ENCODE measurements at regions not wholly inside any gene's neighbourhood (a gene's known extent, or its start where the extent isn't known, plus 50 kb on each side); places are given as distances from the start of the nearest gene placed in this dataset.
A peak's percentile ranks its signal among the peaks of the same experiment; 100 is the strongest.

DNA sequence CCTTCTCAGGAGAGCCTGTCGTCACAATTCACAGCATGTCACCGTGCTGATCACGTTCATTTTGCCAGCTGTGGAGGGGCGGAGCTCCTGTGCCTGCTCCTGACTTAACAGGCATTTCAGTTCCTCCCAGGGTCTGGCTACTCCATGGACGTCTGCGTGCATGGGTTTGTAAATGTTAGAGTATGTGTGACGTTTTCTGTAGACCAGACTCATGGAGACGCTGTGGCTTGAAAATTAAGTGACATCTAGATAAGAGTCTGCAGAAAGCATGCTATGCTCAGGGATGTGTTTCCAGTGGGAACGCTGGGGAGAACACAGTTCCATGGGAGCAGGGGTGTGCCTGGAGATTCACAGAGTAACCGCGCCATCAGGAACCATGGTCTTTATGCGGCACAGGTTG is 804.0 kb downstream of the TBC1D22A start:
- DNase-seq (ENCODE audit: low spot score), result no peak

DNA sequence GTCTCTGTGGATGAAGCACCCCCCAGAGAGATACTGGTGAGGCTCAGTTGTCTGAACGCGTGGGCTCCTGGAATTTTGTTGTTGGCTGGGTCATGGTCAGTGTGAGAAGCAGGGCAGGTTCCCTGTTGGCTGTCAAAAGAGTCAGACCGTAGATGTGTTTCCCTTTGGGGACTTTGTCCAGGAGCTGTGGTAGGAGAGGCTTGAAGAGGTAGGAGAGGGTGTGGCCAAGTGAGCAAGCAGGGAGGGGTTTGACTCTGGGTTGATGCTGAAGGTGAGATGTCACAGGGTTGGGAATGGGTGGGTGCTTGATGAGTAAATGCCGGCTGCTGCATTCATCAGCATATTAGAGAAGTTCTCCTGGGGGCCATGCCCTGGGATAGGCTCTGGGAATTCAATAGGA is 803.2 kb downstream of the TBC1D22A start:
- no peak for DNase-seq (ENCODE audit: low spot score)

DNA sequence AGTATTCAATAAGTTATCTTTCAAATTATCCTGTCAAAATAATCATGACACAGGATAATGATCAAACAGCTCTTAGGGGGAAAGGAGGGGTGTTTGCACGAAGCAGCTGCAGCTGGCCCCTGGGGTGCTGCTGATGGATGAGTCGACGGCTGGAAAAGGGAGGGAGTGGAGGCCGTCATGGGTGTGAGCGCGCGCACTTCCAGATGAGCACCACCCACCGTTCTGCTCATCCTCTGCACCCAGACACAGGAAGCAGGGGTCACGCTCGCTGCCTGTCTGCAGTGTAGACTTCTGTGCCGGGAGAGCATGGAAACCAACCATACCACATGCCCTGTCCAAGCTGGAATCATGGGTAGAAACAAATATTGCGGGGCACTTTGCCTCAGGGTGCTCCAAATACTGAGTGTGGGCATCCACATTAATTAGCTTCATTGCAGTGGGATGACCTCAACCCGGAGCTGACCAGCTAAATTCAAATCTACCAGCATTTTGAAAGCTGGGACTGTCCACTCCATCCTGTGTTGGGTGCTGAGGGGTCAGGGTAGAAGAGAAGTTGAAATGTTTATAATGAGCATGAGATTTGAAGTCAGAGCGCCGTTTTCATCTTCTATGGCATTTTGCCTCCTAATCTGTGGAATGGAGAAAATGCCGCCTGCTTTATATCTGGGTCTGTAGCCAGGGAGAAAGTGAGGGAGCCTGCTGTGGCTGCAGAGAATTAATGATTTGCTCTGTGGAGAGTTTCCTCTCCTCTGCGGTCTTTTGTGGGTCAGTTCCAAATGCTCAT is 802.4 kb downstream of the TBC1D22A start:
- DNase-seq (ENCODE audit: low spot score), result no peak

DNA sequence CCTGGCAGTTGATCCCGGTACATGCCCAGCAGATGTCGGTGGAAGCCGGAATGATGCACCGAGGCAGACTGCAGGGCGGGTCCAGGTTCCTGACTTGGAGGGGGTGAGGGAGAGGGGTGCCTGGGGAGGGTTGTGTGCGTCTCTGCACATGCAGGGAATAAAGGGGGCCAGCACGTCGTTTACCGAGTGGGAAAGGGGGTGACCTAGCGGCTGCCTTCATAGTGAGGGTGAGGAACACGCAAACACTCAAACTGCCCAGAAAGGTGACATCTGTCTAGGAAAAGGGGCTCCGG is 801.7 kb downstream of the TBC1D22A start:
- DNase-seq (ENCODE audit: low spot score), result no peak

DNA sequence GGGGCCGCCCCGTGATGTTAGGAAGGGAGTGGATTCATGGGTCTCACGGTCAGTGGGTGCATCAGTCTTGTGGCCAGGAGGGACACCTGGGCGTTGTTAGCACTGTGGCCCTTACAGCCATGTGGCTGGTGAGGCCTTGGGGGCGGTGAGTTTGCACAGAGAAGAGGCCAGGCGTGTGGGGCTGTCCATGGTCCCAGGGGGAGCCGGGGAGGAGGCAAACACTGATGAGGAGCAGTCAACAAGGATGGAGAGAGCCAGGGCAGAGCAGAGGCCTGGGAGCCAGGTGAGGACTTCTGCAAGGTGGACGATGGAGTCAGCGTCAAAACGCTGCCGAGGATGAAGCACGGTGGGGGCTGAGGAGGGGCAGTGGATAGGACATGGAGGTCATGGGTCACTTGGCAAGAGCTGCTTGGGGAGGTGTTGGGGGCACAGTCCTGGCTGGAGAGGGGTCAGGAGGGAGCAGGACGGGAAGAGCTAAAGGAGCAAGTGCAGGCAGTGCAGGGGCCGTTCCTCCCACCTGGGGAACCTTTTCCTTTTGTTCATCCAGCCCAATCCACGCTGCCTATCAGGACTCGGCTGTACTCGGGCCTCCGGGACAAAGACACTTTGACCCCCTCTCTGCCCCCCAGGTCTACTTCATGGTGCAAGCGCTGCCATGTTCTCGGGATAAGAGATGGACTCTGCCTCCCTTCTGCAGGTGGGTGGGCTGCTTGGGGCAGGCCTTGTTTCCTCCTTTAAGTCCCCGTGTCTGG is 801.1 kb downstream of the TBC1D22A start:
- DNase-seq (ENCODE audit: low spot score), result no peak

DNA sequence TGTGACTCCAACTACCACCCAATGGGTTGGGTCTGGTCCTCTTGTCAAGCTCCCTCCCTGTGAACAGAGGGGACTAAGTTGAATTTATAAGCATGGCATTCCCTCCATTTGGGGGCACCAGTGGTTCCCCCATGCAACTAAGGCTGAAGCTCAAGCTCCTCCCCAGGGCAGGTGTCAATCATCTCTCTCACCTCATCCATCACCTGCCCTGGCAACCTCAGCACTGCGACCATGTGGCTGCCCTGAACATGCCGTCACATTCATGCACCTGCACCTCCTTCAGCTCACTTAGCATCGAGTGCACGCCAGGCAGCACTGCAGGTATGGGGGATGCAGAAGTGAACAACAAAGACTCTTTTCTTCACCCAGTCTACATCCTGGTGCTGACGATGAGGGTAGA is 799.3 kb downstream of the TBC1D22A start:
- DNase-seq (ENCODE audit: low spot score), result no peak

DNA sequence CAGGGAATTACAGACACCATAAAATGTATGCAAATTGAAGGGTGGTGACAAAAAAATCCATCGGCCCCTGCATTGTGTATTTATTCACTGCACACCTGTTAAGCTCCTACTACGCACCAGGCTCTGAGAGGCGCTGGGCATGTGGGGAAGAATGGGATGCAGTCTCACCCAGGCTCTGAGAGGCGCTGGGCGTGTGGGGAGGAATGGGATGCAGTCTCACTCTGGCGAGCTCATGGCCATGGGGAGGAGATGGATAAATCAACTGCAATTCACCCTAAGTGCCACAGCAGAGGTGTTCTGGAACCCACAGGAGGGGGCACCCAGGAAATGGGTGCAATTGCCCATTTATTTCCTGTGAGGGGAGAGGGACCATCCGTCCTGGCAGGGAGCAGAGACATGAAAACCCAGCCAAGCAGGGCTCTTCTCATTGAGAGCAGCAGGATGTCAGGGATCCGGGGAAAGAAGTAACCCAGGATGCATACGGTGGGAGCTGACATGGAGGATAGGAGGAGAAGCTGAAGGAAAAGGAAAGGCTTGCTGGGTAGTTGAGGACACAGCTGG is 798.7 kb downstream of the TBC1D22A start:
- no peak for DNase-seq (ENCODE audit: low spot score)

DNA sequence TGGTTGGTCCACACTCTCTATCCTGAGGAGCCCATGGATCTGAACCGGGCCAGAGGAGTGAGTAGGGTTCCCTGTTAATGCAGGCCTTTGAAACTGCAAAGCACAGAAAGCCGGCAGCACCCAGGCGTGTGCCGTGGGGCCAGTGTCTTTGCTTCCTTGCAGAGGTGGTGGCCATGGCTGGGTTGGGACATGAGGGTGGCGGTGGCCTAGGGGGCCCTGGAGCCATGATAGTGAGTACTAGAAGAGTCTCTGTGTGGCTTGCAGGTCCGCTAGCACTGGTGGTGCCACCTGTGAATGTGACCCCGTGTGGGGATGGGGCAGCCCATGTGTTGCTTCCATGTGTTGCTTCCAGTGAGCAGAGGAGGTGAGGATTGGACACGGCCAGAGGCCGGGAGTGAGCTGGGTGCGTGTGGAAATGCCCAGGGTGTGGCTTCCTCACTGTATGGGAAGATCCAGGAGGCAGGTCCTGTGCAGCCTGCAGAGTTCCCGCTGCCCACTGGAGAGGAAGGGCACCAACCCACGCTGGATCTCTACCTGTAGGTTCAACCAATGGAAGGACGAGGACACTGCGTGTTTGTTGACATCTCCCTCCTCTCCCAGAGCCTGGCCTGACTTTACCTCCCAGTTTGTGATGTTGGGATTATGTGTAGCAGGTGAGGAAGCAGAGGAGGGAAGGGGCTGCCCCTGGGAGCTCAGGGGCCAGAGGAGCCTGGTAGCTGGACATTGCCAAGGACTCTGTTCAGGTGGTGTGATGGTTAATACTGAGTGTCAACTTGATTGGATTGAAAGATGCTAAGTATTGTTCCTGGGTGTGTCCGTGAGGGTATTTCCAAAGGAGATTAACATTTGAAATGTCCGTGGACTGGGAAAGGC is 796.6 kb downstream of the TBC1D22A start:
- DNase-seq (ENCODE audit: low spot score), result no peak

DNA sequence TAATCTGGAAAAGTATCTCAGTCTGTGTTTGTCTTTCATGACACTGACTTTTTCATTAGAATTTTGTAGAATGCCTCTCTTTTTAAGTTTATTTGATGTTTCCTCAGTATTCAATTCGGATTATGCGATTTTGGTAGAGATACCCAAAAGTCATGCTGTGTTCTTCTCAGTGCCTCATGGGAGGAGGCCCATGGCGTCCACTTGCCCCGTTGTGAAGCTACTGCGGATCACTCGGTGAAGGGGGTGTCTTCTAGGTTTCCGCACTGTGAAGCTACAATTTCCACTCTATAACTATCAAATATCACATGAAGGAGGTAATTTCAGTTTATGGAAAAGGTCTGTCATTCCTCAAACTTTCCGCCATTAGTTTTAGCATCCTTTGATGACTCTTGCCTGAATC is 794.0 kb downstream of the TBC1D22A start:
- no peak for DNase-seq (ENCODE audit: low spot score)

DNA sequence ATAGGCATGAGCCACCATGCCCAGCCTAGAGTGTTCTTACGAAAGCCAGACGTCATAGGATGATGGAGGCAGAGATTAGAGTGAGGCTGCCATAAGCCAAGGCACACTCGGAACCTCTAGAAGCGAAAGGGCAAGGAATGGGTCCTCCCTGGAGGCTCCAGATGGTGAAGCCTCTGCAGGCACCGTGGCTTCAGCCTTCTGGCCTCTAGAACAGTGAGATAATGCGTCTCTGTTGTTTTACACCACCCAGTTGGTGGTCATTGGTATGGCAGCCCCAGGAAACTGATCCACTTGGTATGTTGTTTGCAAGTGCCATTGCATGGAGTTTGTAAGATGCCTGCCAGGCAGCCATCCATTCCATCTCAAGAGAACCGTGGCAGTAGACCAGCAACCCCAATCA is 791.0 kb downstream of the TBC1D22A start:
- DNase-seq (ENCODE audit: low spot score), result no peak

DNA sequence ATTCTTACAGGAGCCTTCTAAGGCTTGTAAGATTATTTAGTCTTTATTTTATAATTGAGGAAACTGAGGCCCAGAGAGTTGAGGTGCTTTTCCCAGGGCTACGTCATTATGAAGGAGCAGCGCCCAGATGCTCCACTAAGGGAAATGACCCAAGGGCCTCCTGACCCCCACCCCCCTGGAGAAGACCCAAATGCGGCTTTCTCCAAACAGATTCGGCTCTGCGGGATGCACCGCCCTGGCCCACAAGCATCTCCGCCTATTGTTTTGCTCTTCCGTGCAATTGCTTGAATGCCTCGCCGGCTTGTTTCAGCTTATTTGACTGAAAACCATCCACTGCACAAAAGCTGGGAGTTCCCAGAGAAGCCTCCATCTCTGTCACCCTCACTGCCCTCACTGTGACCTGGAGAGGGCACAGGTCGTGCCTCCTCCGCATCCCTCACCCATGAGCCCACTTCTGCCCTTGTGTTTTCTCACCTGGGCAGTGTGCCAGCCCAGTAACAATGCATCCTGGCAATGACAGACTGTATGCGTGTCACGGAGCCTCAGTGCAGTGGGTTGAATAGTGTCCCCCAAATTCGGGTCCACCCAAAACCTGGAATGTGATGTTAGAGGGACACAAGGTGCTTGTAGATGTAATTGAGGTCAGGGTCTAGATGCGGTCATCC is 790.2 kb downstream of the TBC1D22A start:
- no peak for DNase-seq (ENCODE audit: low spot score)

DNA sequence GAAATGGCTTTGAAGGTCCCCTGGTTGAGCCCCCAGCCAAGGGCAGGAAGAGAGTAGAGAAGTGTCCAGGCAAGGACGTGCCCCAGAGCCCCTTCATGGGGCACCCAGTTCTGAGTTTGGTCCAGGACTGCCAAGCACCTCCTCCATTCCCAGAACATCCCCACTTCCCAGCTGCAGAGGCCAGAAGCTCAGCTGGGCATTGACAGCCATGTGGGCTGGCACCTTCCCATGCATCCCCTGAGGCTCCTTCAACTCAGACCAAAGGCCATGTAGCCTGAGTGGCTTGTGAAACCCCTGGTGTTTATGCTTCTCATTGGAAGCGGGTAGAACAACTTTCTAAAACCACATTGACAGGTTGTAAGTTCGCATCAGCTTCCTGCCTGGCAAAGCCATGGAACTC is 789.6 kb downstream of the TBC1D22A start:
- DNase-seq (ENCODE audit: low spot score), result no peak

DNA sequence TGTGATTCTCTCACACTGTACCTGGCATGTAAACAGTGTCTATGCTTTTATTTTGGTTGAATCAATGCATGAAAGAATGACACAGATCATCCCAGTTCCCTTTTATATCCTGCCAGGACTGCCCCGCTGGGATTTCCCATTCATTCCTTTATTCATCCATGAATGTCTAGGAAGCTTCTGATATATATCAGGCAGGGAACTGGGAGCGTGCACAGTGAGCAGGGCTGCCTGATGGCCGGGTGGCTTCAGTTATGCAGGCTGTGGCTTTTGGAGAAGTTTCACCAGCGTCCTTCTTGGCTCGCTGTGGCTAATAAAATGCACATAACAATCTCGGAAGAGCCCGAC is 789.0 kb downstream of the TBC1D22A start:
- DNase-seq (ENCODE audit: low spot score), result no peak

DNA sequence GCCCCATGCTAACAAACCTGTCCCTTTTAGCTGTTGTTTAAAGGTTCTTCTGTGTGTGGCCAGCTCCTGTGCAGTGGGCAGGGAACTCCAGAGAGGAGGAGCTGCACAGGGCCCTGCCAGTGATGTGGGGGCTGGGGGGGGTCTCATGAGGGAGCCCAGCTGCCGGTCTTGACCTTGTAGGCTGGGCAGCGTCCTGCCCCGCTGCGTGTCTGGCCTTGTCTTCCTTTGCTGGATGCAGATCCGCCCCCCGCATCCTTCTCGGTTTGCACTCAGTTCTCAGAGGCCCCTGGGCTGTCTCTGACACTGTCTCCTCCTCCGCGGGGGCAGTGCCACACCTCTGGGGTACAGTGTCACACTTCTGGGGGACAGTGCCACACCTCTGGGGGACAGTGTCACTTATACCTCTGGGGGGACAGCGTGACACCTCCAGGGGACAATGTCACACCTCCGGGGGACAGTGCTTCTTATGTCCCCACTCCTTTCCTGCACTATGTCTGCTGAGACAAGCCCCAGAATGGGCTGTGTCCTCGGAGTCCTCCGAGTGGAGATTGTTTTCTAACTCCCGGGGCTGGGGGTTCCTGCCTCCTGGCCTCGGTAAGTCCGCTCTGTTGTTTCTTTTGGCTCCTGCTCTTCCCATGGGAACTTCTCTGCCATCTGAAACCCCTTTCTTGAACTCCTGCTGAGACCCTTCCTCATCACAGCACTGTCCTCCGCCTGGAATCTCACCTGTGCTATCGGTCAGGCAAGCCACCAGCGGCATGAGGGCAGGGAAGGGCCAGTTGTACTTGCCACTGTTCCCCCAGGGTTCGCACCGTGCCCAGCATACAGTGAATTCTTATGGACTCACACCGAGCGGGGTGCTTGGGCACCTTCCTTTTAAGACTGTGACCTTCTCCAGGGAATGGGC is 788.3 kb downstream of the TBC1D22A start:
- DNase-seq (ENCODE audit: low spot score), result no peak

DNA sequence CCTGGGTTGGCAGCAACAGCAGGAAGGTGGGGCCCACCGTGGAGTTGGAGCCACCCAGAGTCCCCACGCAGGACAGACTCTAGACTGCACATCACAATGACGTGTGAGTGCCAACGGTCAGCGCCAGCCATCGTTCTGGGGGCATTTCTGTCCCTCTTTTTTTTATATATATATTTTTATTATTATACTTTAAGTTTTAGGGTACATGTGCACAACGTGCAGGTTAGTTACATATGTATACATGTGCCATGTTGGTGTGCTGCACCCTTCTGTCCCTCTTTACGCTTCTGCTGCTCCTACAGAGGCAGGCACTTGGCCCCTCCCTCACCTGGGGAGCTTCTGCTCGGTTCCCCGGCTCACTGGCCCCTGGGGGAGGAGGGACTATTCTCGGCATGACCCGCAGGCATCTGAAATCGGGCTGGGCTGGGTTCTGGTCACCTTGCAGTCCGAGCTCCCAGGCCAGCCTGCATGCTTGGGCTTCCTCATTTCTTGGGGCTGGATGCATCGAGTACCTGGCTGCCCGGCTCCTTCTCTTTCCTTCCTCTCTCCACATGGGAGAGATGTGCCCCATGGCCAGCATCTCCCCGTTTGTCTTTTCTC is 787.4 kb downstream of the TBC1D22A start:
- no peak for DNase-seq (ENCODE audit: low spot score)

DNA sequence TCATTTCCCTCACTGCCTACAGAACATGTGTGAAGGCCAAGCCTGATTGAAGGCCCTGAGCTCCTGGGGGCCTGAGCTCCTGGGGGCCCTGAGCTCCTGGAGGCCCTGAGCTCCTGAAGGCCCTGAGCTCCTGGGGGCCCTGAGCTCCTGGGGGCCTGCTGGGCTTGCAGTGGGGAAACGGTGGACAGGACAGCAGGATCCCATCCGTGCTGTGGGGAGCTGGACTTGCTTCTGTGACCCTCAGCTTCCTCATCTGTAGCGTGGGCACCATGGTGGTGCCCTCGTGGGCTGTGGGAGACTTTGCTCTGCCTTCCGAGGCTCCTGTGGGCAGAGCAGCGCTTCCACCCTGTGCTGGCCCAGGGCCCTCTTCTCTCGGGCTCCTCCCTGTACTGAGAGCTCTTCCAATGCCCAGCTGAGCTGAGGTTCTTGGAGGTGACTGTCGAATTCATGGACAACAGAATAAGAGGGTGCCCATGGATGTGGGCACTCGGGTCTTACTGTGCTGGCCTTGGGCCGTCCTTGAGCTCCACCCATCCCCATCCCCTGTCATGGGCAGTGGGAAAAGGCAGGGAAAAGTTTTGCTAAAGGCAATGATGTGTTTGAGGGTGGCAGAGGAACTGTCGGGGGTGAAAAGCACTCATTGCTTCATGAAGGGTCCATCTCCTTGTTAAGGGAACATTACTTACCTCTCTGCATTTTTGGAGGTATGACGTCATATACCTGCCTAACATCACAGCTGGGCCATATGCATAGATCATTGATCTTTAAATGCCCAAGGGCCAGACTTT is 786.7 kb downstream of the TBC1D22A start:
- DNase-seq (ENCODE audit: low spot score), result no peak

DNA sequence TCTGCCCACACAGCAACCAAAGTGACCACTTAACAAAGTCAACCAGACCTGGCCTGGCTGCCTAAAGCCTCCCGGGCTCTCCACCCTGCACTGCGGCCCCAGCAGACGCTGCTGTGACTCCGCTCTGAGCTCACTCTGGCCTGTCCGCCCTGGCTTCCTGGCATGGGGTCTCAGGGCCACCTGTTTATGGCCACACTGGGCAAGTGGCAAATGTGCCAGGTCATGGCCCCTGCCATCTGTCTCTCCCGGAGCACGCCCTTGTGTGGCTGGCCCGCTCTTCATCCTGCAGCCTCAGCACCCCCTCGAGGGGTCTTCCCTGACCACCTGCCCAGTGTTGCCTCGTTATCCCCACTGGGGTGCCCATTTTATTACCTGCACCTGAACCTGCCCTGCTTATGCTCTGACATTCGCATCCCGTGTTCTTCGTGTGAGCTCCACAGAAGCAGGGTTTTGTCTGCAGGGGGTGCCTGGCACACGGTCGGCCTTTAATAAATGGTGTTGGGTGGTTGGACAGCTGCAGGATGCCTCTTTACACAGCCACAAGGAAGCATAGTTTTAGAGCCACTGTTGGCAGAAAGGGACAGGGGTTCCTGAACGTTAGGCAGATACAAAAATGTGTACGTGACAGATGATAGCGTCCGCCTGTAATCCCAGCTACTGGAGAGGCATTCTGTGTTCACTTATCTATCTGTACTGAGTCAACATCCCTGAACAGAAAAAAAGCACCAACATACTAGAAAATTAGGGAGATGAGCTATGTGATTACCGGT is 785.6 kb downstream of the TBC1D22A start:
- peak; percentile 6 for DNase-seq (ENCODE audit: low spot score)

DNA sequence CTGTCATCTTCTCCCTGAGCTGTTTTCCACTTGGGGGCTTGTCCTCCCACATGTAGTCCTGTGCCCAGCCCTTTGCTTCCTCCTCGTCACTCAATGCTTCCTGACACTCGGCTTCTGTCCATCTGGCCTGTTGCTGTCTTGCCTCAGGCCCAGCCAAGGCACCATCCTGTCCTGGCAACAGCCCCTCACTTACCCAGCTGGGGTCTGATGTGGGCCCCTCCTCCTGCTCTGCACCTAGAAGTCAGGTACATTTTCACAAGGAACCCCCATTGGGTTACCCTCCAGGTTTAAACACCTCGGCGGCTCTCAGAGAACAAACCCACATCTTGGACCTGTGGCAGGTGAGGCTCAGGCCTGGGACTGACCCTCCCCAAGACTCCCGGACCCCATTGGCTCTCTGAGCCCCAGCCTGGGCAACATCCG is 784.8 kb downstream of the TBC1D22A start:
- DNase-seq (ENCODE audit: low spot score), result peak; percentile 5

DNA sequence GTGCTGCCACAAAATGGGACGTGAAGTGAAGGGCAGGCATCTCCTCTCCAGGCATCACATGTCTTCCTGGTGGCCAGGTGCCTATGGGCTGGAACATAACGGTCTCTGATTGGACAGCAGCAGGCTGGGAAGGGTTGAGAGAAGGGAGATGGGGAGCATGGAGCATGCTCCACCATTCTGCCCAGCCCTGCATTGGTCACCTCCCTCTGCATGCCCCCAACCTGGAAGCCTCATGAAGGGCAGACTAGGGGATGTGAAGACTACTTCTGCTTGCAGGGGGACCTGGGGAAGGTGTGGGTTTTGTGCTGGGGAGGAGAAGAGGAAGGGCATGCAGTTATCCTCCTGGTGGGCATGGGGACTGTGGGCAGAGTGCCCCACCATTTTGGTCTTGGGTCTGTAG is 782.2 kb downstream of the TBC1D22A start:
- no peak for DNase-seq (ENCODE audit: low spot score)
